OCI-LY3 (cell line): ENCODE measurements at regions not wholly inside any gene's neighbourhood (a gene's known extent, or its start where the extent isn't known, plus 50 kb on each side); places are given as distances from the start of the nearest gene placed in this dataset.

Source experiments
- H2AFZ ChIP-seq: fragments of 200-600, 300-600 bp; shearing (Covaris generic); 2 replicates; pipeline ENCODE4 v1.6.0; 2014; ENCODE audit warnings: antibody characterized with exemption, low read depth, low read length
- H3K27ac ChIP-seq: fragments of 200-600, 300-600 bp; sonication (generic); 2 replicates; pipeline ENCODE4 v1.5.1; 2014; ENCODE audit warnings: mild to moderate bottlenecking, low read length, moderate library complexity, mixed read lengths
- H3K27me3 ChIP-seq: fragments of 200-600, 300-600 bp; sonication (generic); 2 replicates; pipeline ENCODE4 v1.6.1; 2014; ENCODE audit warnings: low read depth, low read length, mixed read lengths
- H3K36me3 ChIP-seq: fragments of 200-600, 300-600 bp; sonication (generic); replicated peaks from 2 replicates; pipeline ENCODE3; 2014; ENCODE audit warnings: low read depth, low read length, mixed read lengths
- H3K4me1 ChIP-seq: fragments of 300-600, 200-600 bp; sonication (generic); 2 replicates; pipeline ENCODE4 v1.6.1; 2014; ENCODE audit warnings: low read length, mixed read lengths
- H3K4me2 ChIP-seq: fragments of 200-600, 300-600 bp; sonication (generic); 2 replicates; pipeline ENCODE4 v1.6.1; 2014; ENCODE audit warnings: low read length, mixed read lengths
- H3K4me3 ChIP-seq: fragments of 300-600, 200-600 bp; sonication (generic); 2 replicates; pipeline ENCODE4 v1.5.1; 2014; ENCODE audit warnings: antibody characterized with exemption, mild to moderate bottlenecking, low read length, moderate library complexity
- H3K79me2 ChIP-seq: fragments of 300-600, 200-600 bp; shearing (Covaris generic); 2 replicates; pipeline ENCODE4 v1.6.1; 2014; ENCODE audit warnings: mild to moderate bottlenecking, low read length, mixed read lengths
- H3K9ac ChIP-seq: fragments of 300-600, 200-600 bp; shearing (Covaris generic); 2 replicates; pipeline ENCODE4 v1.6.0; 2014; ENCODE audit warnings: mild to moderate bottlenecking, low read length, moderate library complexity
- H3K9me3 ChIP-seq: fragments of 200-600, 300-600 bp; shearing (Covaris generic); 2 replicates; pipeline ENCODE4 v1.6.1; 2014; ENCODE audit warnings: low read length, mixed read lengths; ENCODE audit not compliant: insufficient read depth
- H4K20me1 ChIP-seq: fragments of 200-600, 300-600 bp; sonication (generic); 2 replicates; pipeline ENCODE4 v1.6.1; 2016; ENCODE audit warnings: low read length, mixed read lengths; ENCODE audit not compliant: insufficient read depth
- EZH2phosphoT487 ChIP-seq: fragments of 200-600 bp; shearing (Covaris generic); IDR thresholded peaks from 2 replicates; pipeline ENCODE4 v1.6.1; 2018; ENCODE audit warnings: antibody characterized with exemption, mixed run types, low read depth
- TF ChIP-seq, protein P1 (sequence below): fragments of 200-600, 300-600 bp; sonication (generic); IDR thresholded peaks from 2 replicates; pipeline ENCODE4 v1.5.1; 2014; ENCODE audit warnings: antibody characterized with exemption, low read length, low read depth

DNA sequence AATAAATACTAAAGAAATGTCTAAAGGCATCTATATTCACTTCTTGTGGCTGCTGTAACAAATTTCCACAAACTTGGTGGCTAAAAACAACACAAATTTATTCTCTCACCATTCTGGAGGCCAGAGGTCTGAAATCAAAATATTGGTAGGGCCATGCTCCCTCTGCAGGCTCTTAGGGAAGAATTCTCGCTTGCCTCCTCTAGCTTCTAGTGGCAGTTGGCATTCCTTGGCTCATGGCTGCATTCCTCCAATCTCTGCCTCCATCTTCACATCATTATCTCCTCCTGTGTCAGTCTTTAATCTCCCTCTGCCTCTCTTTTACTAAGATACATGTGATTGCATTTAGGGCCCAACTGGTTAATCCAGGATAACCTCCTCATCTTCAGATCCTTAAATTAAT is 54.1 kb upstream of the RFXAP start:
- H3K27me3 ChIP-seq = no peaks in the 10 kb centered on the region
- H2AFZ ChIP-seq = no peak overlapping the region
- peaks cover 15% of the 10 kb centered on the region for H3K9me3 ChIP-seq
- H3K27ac ChIP-seq = no peak overlapping the region
- no peaks in the 10 kb centered on the region for H3K36me3 ChIP-seq
- H3K4me3 ChIP-seq = no peak overlapping the region
- TF ChIP-seq, protein P1, sequence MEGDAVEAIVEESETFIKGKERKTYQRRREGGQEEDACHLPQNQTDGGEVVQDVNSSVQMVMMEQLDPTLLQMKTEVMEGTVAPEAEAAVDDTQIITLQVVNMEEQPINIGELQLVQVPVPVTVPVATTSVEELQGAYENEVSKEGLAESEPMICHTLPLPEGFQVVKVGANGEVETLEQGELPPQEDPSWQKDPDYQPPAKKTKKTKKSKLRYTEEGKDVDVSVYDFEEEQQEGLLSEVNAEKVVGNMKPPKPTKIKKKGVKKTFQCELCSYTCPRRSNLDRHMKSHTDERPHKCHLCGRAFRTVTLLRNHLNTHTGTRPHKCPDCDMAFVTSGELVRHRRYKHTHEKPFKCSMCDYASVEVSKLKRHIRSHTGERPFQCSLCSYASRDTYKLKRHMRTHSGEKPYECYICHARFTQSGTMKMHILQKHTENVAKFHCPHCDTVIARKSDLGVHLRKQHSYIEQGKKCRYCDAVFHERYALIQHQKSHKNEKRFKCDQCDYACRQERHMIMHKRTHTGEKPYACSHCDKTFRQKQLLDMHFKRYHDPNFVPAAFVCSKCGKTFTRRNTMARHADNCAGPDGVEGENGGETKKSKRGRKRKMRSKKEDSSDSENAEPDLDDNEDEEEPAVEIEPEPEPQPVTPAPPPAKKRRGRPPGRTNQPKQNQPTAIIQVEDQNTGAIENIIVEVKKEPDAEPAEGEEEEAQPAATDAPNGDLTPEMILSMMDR = no peak
- TF ChIP-seq EZH2phosphoT487 = no peak
- H3K9ac ChIP-seq = no peak overlapping the region
- no peaks in the 10 kb centered on the region for H3K79me2 ChIP-seq
- H3K4me1 ChIP-seq = peaks cover 14% of the 10 kb centered on the region
- no peaks in the 10 kb centered on the region for H4K20me1 ChIP-seq
- no peak overlapping the region for H3K4me2 ChIP-seq

DNA sequence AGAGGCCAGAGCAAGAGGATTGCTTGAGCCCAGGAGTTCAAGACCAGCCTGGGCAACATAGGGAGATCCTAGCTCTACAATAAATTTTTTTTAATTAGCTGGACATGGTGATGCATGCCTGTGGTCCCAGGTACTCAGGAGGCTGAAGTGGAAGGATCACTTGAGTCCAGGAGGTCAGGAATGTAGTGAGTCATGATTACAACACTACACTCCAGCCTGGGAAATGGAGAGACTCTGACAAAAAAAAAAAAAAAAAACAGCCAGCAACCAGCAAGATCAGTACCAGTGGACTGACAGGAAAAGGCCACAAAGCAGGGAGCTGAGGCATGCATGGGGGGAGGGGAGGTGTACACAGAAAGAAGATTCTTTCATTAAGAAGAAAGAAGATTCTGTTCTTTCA is 52.7 kb upstream of the RFXAP start:
- H4K20me1 ChIP-seq = no peaks in the 10 kb centered on the region
- peaks cover 15% of the 10 kb centered on the region for H3K9me3 ChIP-seq
- no peaks in the 10 kb centered on the region for H3K27me3 ChIP-seq
- H3K9ac ChIP-seq = no peak overlapping the region
- H3K79me2 ChIP-seq = no peaks in the 10 kb centered on the region
- H2AFZ ChIP-seq = no peak overlapping the region
- peaks cover 14% of the 10 kb centered on the region for H3K4me1 ChIP-seq
- no peak overlapping the region for H3K27ac ChIP-seq
- no peak for TF ChIP-seq EZH2phosphoT487
- TF ChIP-seq, protein P1 = no peak
- H3K4me3 ChIP-seq = no peak overlapping the region
- H3K4me2 ChIP-seq = no peak overlapping the region
- H3K36me3 ChIP-seq = no peaks in the 10 kb centered on the region

DNA sequence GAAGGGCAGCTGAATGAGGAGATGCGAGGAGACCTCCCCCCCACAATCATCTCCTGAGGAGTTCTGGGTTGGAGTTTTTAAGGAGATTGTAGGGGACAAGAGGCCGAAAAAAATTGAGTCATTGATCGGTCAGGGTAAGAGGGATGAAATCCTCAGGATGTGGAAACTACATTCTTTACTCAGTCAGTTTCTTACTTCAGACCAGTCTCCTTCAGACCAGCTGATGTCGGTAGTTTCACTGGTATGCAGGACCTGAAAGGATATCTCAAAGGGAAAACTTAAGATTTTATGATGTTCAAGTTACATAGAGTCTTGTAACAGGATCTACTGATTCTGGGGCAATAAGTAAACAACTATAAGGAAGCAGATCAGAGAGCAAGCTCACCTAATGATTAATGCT is 51.7 kb upstream of the RFXAP start:
- Histone ChIP-seq H3K4me3 (no peak overlapping the region), H3K27ac (no peak overlapping the region), H3K9ac (no peak overlapping the region), H3K36me3 (no peaks in the 10 kb centered on the region), H3K27me3 (no peaks in the 10 kb centered on the region), H4K20me1 (no peaks in the 10 kb centered on the region), H2AFZ (no peak overlapping the region), H3K79me2 (no peaks in the 10 kb centered on the region), H3K4me1 (peaks cover 14% of the 10 kb centered on the region), H3K9me3 (peaks cover 15% of the 10 kb centered on the region), H3K4me2 (no peak overlapping the region)
- no peak for TF ChIP-seq EZH2phosphoT487
- TF ChIP-seq, protein P1 = no peak

DNA sequence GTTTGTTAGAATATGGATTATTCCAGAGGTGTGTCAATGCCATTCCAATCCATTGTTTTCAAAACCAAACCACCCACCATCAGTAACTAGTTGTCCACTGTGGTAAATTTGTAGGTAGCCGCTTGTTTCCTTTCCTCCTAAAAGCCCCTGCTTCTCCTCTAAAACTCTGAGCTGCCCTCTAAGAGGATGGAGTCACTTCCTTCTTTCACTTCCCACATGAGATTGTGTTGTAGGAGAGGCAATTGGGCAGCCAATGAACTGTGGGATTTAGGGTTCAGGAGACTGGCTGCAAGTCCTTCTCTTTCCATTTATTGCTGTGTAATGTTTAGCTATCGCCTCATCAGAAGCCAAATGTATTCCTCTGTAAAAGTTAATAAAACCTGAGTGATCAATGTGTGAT is 49.9 kb upstream of the RFXAP start:
- TF ChIP-seq EZH2phosphoT487 = no peak
- TF ChIP-seq, protein P1 = no peak
- no peak overlapping the region for H3K4me3 ChIP-seq
- H4K20me1 ChIP-seq = no peaks in the 10 kb centered on the region

More for the DNA sequence above, 49.9 kb upstream of the RFXAP start:
- H3K9me3 ChIP-seq = peaks cover 15% of the 10 kb centered on the region
- H3K27me3 ChIP-seq = peaks cover 4% of the 10 kb centered on the region; the same call in 1 of the 2 replicates
- no peak overlapping the region for H2AFZ ChIP-seq
- H3K36me3 ChIP-seq = no peaks in the 10 kb centered on the region
- peak overlapping the region; percentile 37 for H3K4me2 ChIP-seq
- no peak overlapping the region for H3K27ac ChIP-seq
- H3K4me1 ChIP-seq = peaks cover 14% of the 10 kb centered on the region
- H3K9ac ChIP-seq = no peak overlapping the region
- H3K79me2 ChIP-seq = no peaks in the 10 kb centered on the region
